A549 (cell line): ENCODE measurements at regions not wholly inside any gene's neighbourhood (a gene's known extent, or its start where the extent isn't known, plus 50 kb on each side); places are given as distances from the start of the nearest gene placed in this dataset.

Experiments
- ATAC-seq, 2 experiments: fragments of 200-7000 bp in 1 of 2; fragments of >200 bp in 1 of 2; cut with Nextera tagmentation in 1 of 2; cut with Tn5 transposase in 1 of 2; 3 replicates each; pipeline versions ENCODE4 v1.8.0 to v1.9.1; 2018 to 2020; ENCODE audit warnings: mild to moderate bottlenecking in 1 of 2, moderate library complexity in 1 of 2
- CTCF ChIA-PET: fragments of 300-600 bp; sonication (Branson Sonifier 250); formaldehyde crosslinking; extraction: SDS; loops from one replicate; lab custom pipeline; 2021; ENCODE audit warnings: antibody characterized with exemption, inconsistent platforms; lab: Yijun Ruan, JAX
- POLR2A ChIA-PET: fragments of 350-600 bp; formaldehyde crosslinking; extraction: SDS; loops from one replicate; lab custom pipeline; 2021; ENCODE audit warnings: antibody characterized with exemption, inconsistent platforms; lab: Yijun Ruan, JAX
- DNase-seq, 2 experiments: peaks; one replicate each; pipeline versions ENCODE4 v3.0.0 to v3.0.0-alpha.2; 2011 to 2016; ENCODE audit warnings: low read depth in 1 of 2, low spot score in 1 of 2
- FAIRE-seq: peaks from 2 replicates; lab custom pipeline; 2011; peaks lifted over from hg19 to GRCh38; lab: Jason Lieb, UNC
- H3K27ac ChIP-seq, 2 experiments: fragments of >200 bp; sonication (Bioruptor Twin); formaldehyde crosslinking; 3 replicates each; pipeline ENCODE4 v1.5.1; 2016 to 2017
- H3K4me1 ChIP-seq: fragments of >200 bp; sonication (Bioruptor Twin); formaldehyde crosslinking; 3 replicates; pipeline ENCODE4 v1.6.1; 2016
- H3K4me2 ChIP-seq: fragments of >200 bp; sonication (Bioruptor Twin); formaldehyde crosslinking; 3 replicates; pipeline ENCODE4 v1.6.1; 2016
- H3K4me3 ChIP-seq: fragments of >200 bp; sonication (Bioruptor Twin); formaldehyde crosslinking; 3 replicates; pipeline ENCODE4 v1.5.1; 2016
- H3K9me3 ChIP-seq: fragments of >200 bp; sonication (Bioruptor Twin); formaldehyde crosslinking; 3 replicates; pipeline ENCODE4 v1.6.1; 2016
- BHLHE40 ChIP-seq: IDR thresholded peaks from 2 replicates; pipeline ENCODE4 v1.6.1; 2012; ENCODE audit warnings: low read depth, low read length, inconsistent platforms
- CBX8 ChIP-seq: fragments of 200-600 bp; sonication (generic); IDR thresholded peaks from 2 replicates; pipeline ENCODE4 v1.6.1; 2016
- CEBPB ChIP-seq, 2 experiments: fragments of >200 bp in 1 of 2; sonication (Bioruptor Twin) in 1 of 2; formaldehyde crosslinking in 1 of 2; IDR thresholded peaks; 2 replicates each; pipeline ENCODE4 v1.6.1; 2012 to 2016
- CHD2 ChIP-seq: fragments of 150-350 bp; IDR thresholded peaks from 2 replicates; pipeline ENCODE4 v1.6.1; 2014; ENCODE audit warnings: low read length; ENCODE audit not compliant: partially characterized antibody
- EP300 ChIP-seq, 2 experiments: fragments of >200 bp; sonication (Bioruptor Twin); formaldehyde crosslinking; IDR thresholded peaks; 2 replicates in 1 of 2; 3 replicates in 1 of 2; pipeline ENCODE4 v1.6.1; 2016 to 2017
- FOSB ChIP-seq: fragments of 250-450 bp; sonication (Bioruptor Pico); IDR thresholded peaks from 2 replicates; pipeline ENCODE4 v1.5.0; 2020; ENCODE audit warnings: mild to moderate bottlenecking, moderate library complexity
- FOXS1 ChIP-seq: fragments of 250-450 bp; sonication (Bioruptor Pico); IDR thresholded peaks from 2 replicates; pipeline ENCODE4 v1.5.0; 2020; ENCODE audit warnings: mild to moderate bottlenecking, moderate library complexity
- HDAC2 ChIP-seq: fragments of 200-600 bp; sonication (generic); IDR thresholded peaks from 2 replicates; pipeline ENCODE4 v1.6.1; 2016
- HEYL ChIP-seq: fragments of 250-450 bp; sonication (Bioruptor Pico); IDR thresholded peaks from 2 replicates; pipeline ENCODE4 v1.8.0; 2021; ENCODE audit warnings: mild to moderate bottlenecking, moderate library complexity
- JUN ChIP-seq, 2 experiments: fragments of >200 bp; sonication (Bioruptor Twin); formaldehyde crosslinking; IDR thresholded peaks; 2 replicates in 1 of 2; 3 replicates in 1 of 2; pipeline ENCODE4 v1.6.1; 2016 to 2017
- KDM1A ChIP-seq: fragments of 200-600 bp; sonication (generic); IDR thresholded peaks from 2 replicates; pipeline ENCODE4 v1.6.1; 2016; ENCODE audit warnings: low read depth, mild to moderate bottlenecking
- MAFK ChIP-seq: fragments of 450-650 bp; IDR thresholded peaks from 2 replicates; pipeline ENCODE4 v1.6.1; 2014; ENCODE audit not compliant: partially characterized antibody
- NPAS2 ChIP-seq: fragments of 250-450 bp; sonication (Bioruptor Pico); IDR thresholded peaks from 2 replicates; pipeline ENCODE4 v1.8.0; 2022; ENCODE audit warnings: mild to moderate bottlenecking, moderate library complexity, borderline replicate concordance
- POLR2A ChIP-seq: IDR thresholded peaks from 2 replicates; pipeline ENCODE4 v1.6.1; 2012; ENCODE audit warnings: mild to moderate bottlenecking, low read length
- RCOR1 ChIP-seq: fragments of 150-350 bp; IDR thresholded peaks from 2 replicates; pipeline ENCODE4 v1.6.1; 2014; ENCODE audit warnings: antibody characterized with exemption, low read length, low read depth
- RFX5 ChIP-seq: fragments of 450-650 bp; IDR thresholded peaks from 2 replicates; pipeline ENCODE4 v1.7.1; 2014; ENCODE audit warnings: antibody characterized with exemption, mild to moderate bottlenecking, moderate library complexity
- SMC3 ChIP-seq: fragments of >200 bp; sonication (Bioruptor Twin); formaldehyde crosslinking; IDR thresholded peaks from 3 replicates; pipeline ENCODE4 v1.6.1; 2018; ENCODE audit warnings: inconsistent platforms
- ZNF302 ChIP-seq: fragments of 250-450 bp; sonication (Bioruptor Pico); IDR thresholded peaks from 2 replicates; pipeline ENCODE4 v1.9.0; 2021; ENCODE audit warnings: inconsistent platforms, mild to moderate bottlenecking, moderate library complexity
- WGBS: methylation state at CpG from one replicate; pipeline ENCODE4 v1.1.6; 2017; ENCODE audit errors: missing lambda C conversion rate; 5-methylcytosine and 5-hydroxymethylcytosine counted together
- TF ChIP-seq, protein P1 (sequence below): fragments of 250-450 bp; sonication (Bioruptor Pico); IDR thresholded peaks from 2 replicates; pipeline ENCODE4 v1.5.0; 2020; ENCODE audit warnings: low read depth, mild to moderate bottlenecking, moderate library complexity
- TF ChIP-seq, protein P2 (sequence below): fragments of >200 bp; sonication (Bioruptor Twin); formaldehyde crosslinking; IDR thresholded peaks from 2 replicates; pipeline ENCODE4 v1.6.1; 2016
- TF ChIP-seq, protein P3 (sequence below): fragments of 250-450 bp; sonication (Bioruptor Pico); IDR thresholded peaks from 2 replicates; pipeline ENCODE4 v1.5.0; 2021; ENCODE audit warnings: mild to moderate bottlenecking, moderate library complexity, borderline replicate concordance
- TF ChIP-seq, protein P4 (sequence below): IDR thresholded peaks from 2 replicates; pipeline ENCODE4 v1.6.1; 2012; ENCODE audit warnings: low read depth, borderline replicate concordance
- TF ChIP-seq, protein P5 (sequence below): fragments of 450-650 bp; IDR thresholded peaks from 2 replicates; pipeline ENCODE4 v1.6.1; 2014; ENCODE audit warnings: antibody characterized with exemption

DNA sequence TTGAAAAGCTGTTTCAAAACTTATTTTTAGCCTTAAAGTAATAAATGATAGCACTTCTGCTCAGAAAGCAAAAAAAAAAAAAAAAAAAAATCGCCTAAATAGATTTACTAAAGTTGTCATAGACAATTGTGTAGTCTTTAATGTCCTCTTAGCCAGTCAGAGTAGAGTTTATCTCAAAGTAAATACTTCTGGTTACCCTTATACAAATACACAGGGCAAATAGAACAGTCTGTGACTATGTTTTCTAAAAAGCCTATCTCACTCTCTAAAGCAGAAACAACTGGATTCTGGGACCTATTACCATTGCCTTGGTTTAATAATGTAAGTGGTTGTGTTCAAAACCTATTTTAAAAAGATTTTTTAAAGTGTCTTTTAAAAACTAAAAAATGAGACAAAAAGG, 156.2 kb upstream of the THSD7A start:
- Histone ChIP-seq H3K4me2 (no peak overlapping the region), H3K4me3 (no peak overlapping the region), H3K27ac (no peak overlapping the region), H3K9me3 (no peaks in the 10 kb centered on the region)
- FAIRE-seq (no peak), ATAC-seq (peak in 1 of 2 experiments; percentile 33; a peak in 1 of 6 replicates)
- no peak for TF ChIP-seq MAFK
- no peak for TF ChIP-seq HDAC2
- TF ChIP-seq ZNF302, result no peak
- TF ChIP-seq HEYL (CRISPR knock-in tag), result no peak
- no peak for TF ChIP-seq FOSB (CRISPR knock-in tag)
- TF ChIP-seq SMC3, result no peak
- TF ChIP-seq NPAS2 (CRISPR knock-in tag), result no peak
- no peak for TF ChIP-seq JUN (IDR thresholded peaks at IDR 0.05)
- TF ChIP-seq FOXS1 (CRISPR knock-in tag), result no peak
- no peak for TF ChIP-seq CBX8
- no peak for TF ChIP-seq BHLHE40
- no peak for TF ChIP-seq RCOR1
- TF ChIP-seq, protein P1, sequence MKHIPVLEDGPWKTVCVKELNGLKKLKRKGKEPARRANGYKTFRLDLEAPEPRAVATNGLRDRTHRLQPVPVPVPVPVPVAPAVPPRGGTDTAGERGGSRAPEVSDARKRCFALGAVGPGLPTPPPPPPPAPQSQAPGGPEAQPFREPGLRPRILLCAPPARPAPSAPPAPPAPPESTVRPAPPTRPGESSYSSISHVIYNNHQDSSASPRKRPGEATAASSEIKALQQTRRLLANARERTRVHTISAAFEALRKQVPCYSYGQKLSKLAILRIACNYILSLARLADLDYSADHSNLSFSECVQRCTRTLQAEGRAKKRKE, result no peak
- TF ChIP-seq, protein P2, sequence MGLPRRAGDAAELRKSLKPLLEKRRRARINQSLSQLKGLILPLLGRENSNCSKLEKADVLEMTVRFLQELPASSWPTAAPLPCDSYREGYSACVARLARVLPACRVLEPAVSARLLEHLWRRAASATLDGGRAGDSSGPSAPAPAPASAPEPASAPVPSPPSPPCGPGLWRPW, result no peak
- TF ChIP-seq RFX5, result no peak
- no peak for TF ChIP-seq KDM1A
- TF ChIP-seq POLR2A, result no peak
- TF ChIP-seq, all 56 proteins: peak for 0
- ChIA-PET CTCF (no interaction called here), POLR2A (no interaction called here)
- H3K4me1 ChIP-seq, result no peaks in the 10 kb centered on the region
- DNase-seq, result no peak
- WGBS, result 9% methylated on average over 1 of the region's 1 CpG

DNA sequence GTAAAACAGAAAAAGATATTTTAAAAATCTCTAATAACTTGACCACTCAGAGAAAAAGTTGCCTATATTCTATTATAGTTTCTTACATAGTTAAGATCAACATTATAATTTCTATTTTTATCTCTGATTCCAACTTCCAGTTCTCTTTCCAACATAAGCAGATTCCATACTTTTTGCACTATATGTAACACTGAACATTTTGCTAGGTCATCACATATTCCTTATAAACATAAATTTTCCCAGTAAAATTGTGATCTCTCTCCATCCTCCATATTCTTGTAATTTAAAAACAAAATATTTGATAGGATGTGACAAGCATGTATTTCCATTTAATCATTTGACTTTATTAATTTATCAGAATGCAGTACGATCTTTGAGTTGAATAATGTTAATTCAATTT, 170.4 kb upstream of the THSD7A start:
- POLR2A ChIA-PET, result no interaction called here
- H3K4me3 ChIP-seq, result no peak overlapping the region
- CTCF ChIA-PET, result no interaction called here
- TF ChIP-seq CHD2 (no peak), MAFK (peak; percentile 75)
- TF ChIP-seq, protein P3, sequence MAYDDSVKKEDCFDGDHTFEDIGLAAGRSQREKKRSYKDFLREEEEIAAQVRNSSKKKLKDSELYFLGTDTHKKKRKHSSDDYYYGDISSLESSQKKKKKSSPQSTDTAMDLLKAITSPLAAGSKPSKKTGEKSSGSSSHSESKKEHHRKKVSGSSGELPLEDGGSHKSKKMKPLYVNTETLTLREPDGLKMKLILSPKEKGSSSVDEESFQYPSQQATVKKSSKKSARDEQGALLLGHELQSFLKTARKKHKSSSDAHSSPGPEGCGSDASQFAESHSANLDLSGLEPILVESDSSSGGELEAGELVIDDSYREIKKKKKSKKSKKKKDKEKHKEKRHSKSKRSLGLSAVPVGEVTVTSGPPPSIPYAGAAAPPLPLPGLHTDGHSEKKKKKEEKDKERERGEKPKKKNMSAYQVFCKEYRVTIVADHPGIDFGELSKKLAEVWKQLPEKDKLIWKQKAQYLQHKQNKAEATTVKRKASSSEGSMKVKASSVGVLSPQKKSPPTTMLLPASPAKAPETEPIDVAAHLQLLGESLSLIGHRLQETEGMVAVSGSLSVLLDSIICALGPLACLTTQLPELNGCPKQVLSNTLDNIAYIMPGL, result no peak
- WGBS, result 87% methylated on average over 1 of the region's 1 CpG
- no peak for DNase-seq
- peaks cover under 1% of the 10 kb centered on the region; the same call in 1 of the 3 replicates for H3K9me3 ChIP-seq
- H3K4me2 ChIP-seq, result no peak overlapping the region
- ATAC-seq, result no peak
- no peak overlapping the region for H3K27ac ChIP-seq
- FAIRE-seq, result no peak
- H3K4me1 ChIP-seq, result 0 out of 3 replicates have a peak, but pooled peaks cover 3% of the 10 kb centered on the region

DNA sequence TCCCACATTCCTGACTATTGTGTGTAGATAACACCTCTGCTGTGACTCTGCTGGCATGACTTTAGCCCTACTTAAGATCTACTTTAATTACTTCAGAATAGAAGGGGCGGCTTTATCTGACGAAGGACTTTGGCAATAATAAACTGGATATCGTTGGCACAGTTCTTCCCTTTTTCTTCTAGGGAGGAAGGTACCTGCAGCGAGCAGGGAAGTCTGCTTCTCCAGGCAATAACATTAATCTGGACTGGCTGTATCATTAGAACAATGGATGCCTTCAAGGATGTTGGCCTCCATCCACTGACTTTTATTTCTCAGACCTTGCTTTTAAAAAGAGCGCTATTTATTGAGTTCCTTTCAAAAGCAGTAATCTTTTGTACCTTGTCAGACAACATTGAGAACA, 172.6 kb upstream of the THSD7A start:
- ChIA-PET POLR2A (no interaction called here), CTCF (no interaction called here)
- 0 out of 3 replicates have a peak, but pooled peaks cover 3% of the 10 kb centered on the region for H3K4me1 ChIP-seq
- H3K4me3 ChIP-seq, result no peak overlapping the region
- H3K9me3 ChIP-seq, result no peaks in the 10 kb centered on the region
- H3K4me2 ChIP-seq, result no peak overlapping the region
- FAIRE-seq (no peak), ATAC-seq (no peak), DNase-seq (no peak)
- H3K27ac ChIP-seq, result no peak overlapping the region
- TF ChIP-seq BHLHE40 (no peak), EP300 (IDR thresholded peaks at IDR 0.05) (no peak), CEBPB (IDR thresholded peaks at IDR 0.05) (no peak), MAFK (no peak), SMC3 (no peak), HDAC2 (no peak)
- TF ChIP-seq, protein P4, sequence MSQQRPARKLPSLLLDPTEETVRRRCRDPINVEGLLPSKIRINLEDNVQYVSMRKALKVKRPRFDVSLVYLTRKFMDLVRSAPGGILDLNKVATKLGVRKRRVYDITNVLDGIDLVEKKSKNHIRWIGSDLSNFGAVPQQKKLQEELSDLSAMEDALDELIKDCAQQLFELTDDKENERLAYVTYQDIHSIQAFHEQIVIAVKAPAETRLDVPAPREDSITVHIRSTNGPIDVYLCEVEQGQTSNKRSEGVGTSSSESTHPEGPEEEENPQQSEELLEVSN, result no peak
- TF ChIP-seq, protein P5, sequence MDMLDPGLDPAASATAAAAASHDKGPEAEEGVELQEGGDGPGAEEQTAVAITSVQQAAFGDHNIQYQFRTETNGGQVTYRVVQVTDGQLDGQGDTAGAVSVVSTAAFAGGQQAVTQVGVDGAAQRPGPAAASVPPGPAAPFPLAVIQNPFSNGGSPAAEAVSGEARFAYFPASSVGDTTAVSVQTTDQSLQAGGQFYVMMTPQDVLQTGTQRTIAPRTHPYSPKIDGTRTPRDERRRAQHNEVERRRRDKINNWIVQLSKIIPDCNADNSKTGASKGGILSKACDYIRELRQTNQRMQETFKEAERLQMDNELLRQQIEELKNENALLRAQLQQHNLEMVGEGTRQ, result no peak
- WGBS, result 77% methylated on average over 5 of the region's 5 CpGs
